ENCODE measurements at regions not wholly inside any gene's neighbourhood (a gene's known extent, or its start where the extent isn't known, plus 50 kb on each side); places are given as distances from the start of the nearest gene placed in this dataset.

DNA sequence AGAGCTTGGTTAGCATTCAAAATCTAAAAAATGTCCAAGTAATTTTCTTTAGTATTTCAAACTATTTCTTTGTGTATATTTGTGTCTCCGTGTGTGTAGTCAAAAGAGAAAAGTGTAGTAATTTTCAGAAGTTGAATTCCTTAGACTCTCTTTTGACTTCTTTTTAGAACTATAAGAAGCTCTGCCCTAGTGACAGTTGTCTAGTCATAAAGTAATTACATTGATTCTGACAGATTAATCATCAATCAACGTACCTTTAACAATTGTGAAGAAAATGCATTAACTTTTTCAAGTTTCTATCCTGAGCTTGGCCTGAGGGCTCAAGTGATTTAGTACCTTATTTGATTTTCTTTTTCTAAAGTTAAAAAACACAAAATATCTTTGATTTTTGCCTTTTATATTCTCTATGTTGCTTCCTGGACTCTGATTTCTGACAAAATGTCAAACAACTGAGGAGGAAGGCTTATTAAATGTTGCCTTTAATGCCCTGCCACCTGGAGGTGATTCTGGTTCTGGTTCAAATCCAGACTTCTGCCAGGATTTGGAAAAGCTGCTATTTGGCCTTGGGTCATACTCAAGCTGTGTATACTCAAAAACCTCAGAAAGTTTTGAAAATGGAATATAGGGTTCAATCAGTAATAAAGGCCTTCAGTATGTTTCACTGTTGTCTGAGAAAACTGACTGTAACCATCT is 653.6 kb downstream of the NSUN3 start:
- TF ChIP-seq, protein P1, sequence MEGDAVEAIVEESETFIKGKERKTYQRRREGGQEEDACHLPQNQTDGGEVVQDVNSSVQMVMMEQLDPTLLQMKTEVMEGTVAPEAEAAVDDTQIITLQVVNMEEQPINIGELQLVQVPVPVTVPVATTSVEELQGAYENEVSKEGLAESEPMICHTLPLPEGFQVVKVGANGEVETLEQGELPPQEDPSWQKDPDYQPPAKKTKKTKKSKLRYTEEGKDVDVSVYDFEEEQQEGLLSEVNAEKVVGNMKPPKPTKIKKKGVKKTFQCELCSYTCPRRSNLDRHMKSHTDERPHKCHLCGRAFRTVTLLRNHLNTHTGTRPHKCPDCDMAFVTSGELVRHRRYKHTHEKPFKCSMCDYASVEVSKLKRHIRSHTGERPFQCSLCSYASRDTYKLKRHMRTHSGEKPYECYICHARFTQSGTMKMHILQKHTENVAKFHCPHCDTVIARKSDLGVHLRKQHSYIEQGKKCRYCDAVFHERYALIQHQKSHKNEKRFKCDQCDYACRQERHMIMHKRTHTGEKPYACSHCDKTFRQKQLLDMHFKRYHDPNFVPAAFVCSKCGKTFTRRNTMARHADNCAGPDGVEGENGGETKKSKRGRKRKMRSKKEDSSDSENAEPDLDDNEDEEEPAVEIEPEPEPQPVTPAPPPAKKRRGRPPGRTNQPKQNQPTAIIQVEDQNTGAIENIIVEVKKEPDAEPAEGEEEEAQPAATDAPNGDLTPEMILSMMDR (conservative IDR thresholded peaks at IDR 0.05; ENCODE audit: low read depth, low read length): no peak
- no peak for TF ChIP-seq EZH2 (IDR thresholded peaks at IDR 0.05; ENCODE audit: borderline replicate concordance, low read depth, low read length, poor library complexity, severe bottlenecking)

Data from A673 (cell line).